Activated CD8-positive, alpha-beta memory T cell treated with anti-CD3 and anti-CD28 coated beads, Interleukin-2, amount 50 U/mL, for 1 hour (primary cell): ENCODE measurements at regions not wholly inside any gene's neighbourhood (a gene's known extent, or its start where the extent isn't known, plus 50 kb on each side); places are given as distances from the start of the nearest gene placed in this dataset.
"Not testable (repeated sequence)": the region's sequence is repeated elsewhere in the genome, so short reads cannot be mapped to it uniquely, and the experiment has no call there.

Source experiments
- DNase-seq: peaks from one replicate; pipeline ENCODE4 v3.0.0-alpha.2; 2020; ENCODE audit errors: extremely low read depth

DNA sequence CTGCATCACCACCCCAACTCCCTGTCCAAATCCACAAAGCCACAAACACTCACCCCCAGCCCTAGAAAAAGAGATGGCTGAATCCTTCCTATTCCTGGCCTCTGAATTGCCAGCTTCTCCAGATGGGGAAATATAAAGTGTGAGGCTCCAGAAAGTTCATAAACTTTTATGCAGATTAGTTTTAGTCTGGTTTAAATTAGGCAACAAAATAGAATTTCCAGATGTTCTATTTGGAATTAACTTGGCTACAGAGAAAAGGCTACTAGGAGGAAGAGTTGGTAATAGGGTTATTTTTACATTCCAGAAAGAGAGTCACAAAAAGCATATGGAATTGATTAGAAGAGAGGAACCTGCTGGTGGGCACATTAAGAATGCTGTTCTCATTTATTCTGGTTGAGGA lies 56.0 kb downstream of the EN1 start:
- no peak for DNase-seq

DNA sequence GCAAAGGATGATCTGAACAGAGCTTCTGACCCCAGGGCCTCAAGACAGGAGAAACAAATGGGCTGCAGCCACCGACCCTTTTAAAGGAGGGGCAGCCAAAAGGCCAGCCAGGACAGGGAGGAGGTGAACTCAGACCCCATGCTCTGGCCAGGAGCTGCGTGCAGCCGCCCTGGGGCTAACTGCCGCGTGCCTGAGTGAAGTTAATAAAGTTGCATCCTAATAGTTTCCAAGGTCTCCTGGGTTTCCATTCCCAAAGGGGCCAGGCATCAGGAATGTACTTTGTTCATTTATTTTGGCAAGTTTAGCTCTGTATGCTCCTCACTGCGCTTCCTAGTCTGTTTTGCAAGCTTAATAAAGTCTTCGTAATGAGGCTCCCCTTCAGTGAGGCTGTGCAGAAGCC lies 60.7 kb downstream of the EN1 start:
- no peak for DNase-seq

DNA sequence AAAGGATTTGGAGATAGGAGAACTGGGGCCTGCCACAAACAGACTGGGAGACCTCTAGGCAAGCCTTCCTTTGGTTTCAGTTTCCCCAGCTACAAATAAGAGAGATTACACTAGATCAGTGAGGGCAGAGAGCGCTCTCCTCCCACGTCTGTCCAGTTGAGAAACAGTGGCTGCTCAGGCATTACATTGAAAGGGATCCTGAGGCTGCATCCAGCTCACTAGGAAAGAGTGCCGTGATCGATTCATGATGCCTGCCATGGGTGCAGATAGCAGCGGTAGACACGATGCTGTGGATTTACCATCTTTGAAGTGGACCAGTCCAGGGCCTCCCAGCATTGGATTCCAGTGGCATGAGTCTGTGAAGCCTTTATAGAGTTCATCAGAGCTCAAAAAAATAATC lies 62.6 kb downstream of the EN1 start:
- DNase-seq: no peak

DNA sequence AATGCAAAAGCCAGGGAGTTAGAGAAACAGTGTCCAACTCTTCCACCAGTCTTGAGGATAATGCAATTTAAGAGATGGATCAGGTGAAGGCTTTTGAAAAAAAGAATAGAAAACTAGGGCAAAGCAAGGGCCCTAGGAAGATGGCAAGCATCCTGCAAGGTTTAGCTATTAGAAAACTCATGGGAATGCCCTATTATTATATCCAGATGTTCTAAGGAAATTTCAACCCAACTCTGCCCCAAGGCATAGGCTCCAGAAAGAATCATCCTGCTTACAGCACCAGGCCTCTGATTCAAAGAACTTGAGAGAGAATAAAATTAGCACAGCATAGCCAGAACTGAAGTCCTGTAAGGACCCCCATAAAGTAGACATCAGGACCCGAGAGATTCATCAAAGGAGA lies 68.1 kb downstream of the EN1 start:
- DNase-seq: no peak

DNA sequence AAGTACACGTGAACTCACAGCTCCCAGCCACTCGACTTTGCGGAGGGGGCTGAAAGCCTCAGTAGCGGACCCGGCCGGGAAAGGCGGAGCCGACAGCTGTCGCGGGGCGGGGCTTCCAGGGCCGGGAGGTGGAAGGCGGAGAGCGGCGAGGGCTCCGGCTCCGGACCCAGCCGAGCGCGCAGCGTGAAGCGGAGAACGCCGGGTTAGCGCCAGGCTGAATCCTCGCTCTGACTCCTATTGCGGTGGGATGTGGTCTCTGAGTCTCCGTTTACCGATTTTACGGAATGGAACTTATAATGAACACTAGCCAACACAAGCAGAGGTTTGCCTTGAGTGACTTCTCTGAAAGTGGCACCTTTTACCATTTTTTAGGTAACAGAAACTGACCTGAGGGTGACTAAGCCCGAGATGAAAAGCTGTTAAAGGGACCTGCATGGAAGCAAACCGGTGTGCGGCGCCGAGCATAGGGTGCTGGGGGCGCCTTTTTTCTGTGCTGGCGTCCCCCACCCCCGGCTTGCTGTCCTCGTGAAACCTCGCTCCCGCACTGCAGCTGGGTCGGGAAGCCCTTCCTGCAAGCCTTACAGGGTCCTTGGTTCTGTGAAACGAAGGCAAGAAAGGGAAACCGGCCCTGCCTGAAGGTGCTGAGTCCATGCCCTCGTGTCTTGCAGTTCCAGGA lies 72.9 kb downstream of the EN1 start:
- no peak for DNase-seq

DNA sequence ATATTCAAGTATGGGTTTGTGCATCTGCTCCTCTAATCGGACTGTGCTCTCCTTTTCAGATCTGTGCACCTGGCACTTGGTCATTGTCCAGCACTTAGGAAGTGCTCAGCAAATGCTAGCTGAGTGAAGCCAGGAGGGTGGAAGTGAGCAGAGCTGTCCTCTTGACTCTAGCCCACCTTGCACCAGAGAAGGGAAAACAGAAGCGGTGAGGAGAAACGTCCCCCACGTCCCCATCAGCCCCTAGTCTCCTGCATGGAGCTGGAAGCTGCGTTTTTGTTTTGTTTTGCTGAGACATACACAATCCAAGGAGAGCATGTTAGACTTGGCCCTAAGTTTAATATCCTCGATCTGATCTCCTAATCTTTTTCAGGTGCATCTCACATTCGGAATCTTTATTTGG lies 73.6 kb downstream of the EN1 start:
- no peak for DNase-seq

GRCh38 chr2:118772487-118773200 lies 74.8 kb downstream of the EN1 start:
- no peak for DNase-seq

DNA sequence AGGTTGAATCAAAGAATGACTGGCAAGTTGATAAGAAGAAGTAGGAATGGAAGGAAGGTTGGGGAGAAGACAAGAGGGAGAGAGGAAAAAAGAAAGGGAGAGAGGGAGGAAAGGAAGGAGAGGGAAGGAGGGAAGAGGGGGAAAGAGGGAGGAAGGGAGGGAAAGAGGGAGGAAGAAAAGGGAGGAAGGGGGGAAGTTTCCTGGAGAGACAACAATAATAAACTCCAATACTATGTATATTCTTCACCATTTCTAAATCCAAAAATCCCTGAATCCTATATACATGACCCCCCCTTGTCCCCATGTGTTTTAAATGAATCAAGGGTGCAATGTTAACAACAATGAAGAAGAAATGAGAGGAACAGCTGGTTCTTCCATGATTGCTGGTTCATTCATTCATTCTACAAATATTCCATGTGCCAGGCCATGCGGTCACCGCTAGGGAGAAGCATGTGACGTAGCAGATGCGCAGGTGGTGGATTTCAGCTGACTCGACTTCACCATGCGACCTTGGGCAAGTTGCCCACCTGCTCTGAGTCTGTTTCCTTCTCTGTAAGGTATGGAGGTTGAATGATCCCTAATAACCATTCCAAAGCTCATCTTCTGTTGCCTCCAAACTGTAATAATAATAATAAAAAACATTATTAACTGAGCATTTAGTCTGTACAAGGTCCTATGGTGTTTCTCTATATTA lies 77.6 kb downstream of the EN1 start:
- no peak for DNase-seq

- no peak for DNase-seq
Observed at GRCh38 chr2:118766871-118767270, 80.6 kb downstream of the EN1 start.

- no peak for DNase-seq
Observed at GRCh38 chr2:118764855-118765254, 82.6 kb downstream of the EN1 start.

DNA sequence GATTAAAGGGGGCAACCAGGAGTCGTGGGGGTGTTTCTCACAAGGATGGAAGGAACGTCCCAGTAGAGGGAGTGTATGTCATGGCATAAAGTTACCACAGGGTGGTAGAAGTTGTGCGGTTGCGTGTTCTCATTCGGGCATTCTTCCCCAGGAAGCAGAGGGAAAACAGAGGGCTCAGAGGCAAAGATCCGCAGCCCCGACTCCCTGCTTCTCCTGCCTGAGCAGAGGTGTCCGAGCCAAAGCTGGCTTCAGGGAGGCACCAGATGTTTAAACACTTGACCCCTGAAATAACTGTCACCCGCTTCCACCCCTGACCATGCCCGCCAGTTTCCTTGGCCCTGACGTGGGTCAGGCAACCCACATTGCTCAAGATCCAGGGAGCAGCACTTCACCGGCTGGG lies 83.7 kb downstream of the EN1 start:
- DNase-seq: no peak

DNA sequence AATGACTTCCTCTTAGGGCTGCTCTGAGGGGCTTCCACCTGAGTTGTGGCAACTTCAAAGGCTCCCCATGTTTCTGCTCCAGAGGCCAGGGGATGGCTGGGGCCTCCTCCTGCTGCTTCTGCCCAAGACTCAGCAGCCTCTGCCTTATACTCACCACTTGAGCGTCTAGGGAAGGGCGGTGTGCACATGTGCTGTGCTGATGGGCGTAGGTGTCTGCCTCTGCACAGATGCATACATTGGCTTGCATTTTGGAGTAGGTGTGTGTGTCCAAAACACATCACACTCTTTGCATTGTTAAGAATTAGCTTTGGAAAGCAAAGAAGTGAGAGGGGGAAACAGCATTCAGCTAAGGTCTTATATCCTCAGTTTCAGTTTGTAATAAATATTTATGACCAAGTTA lies 85.2 kb downstream of the EN1 start:
- DNase-seq: no peak

- no peak for DNase-seq
Observed at GRCh38 chr2:118761771-118762170, 85.7 kb downstream of the EN1 start.

DNA sequence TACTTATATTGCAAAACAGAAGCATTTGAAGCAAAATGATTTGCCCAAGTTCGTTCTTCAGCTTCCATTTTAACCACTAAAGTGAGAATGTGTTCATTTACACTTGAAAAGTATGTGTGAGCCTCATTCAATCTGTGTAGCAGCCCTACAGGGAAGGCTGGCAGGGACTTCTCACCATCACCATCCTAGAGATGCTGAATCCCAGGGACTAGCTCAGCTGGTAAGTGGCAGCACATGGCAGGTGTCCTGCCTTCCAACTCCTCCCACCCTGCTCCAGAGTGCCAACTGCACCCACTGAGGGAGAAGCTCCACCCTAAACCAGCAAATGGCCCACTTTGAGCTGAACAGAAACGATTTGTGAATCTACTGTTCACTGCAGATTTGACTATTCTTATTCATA lies 91.5 kb downstream of the EN1 start:
- DNase-seq: no peak

DNA sequence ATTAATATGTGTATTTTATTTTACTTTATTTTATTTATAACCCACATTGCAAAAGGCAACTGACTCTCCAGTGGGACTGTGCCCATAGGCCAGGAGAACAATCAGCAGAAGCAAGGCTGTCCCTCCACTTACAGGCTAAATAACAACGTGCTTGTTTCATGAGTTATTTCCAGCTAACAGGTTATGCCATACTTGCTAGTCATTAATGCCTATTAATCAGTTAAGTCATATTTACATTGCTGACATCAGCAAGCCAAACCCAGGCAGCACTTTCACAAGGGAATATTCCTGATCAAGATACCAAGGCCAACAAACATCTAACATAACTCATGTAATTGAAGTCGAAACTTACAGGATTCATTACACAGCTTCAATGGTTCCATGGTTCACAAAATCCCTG lies 92.1 kb downstream of the EN1 start:
- DNase-seq: no peak

GRCh38 chr2:118752762-118753429 lies 94.6 kb downstream of the EN1 start:
- no peak for DNase-seq

GRCh38 chr2:118750959-118751565 lies 96.4 kb downstream of the EN1 start:
- no peak for DNase-seq

DNA sequence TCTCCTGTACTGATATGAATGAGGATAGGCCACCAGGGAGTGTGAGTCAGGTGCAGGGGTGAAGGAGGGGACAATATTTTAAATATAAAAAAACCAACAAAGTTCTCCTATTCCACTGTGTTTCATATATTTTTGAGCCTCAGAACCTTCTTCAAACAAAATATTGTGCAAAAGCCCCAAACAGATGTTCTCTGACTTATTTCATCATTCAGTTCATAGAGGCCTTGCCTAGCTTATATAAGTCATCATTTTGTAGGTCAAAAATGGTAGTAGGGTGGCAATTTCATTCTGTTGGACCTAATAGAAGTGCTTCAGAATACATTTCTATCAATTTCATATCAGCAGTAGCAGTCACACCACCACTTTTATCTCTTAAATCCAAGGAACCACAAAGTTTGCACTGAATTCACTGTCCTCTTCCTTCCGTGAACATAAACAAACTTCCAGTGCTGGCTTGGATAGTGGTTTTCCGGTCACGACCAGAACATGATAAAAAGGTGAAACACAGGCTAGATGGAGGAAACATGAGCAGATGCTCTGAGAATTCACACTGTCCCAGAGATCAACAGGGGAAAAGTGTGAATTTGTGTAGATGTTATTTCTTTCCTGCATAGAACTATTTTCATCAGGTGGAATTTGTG lies 99.1 kb downstream of the EN1 start:
- DNase-seq: no peak

- DNase-seq: no peak
Observed at GRCh38 chr2:118747637-118748036, 99.8 kb downstream of the EN1 start.

DNA sequence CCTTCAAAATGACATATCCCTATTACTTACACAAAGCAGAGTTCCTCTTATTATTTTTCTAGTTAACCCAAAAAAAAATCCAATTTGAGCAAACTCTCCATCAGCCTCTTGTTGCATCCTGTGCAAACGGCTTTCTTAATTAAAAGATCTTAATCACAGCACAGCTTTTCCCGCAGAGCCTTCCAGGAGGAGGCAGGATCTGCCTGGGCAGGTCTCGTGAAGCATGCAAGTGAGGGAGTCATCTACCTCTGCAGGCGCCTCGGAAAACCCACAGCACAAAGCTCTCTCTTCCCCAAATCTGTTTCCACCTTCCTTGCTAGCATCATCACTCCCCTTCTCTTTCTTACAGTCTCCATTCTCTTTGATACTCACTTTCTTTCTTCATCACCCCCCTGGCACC lies 100.4 kb downstream of the EN1 start:
- no peak for DNase-seq

DNA sequence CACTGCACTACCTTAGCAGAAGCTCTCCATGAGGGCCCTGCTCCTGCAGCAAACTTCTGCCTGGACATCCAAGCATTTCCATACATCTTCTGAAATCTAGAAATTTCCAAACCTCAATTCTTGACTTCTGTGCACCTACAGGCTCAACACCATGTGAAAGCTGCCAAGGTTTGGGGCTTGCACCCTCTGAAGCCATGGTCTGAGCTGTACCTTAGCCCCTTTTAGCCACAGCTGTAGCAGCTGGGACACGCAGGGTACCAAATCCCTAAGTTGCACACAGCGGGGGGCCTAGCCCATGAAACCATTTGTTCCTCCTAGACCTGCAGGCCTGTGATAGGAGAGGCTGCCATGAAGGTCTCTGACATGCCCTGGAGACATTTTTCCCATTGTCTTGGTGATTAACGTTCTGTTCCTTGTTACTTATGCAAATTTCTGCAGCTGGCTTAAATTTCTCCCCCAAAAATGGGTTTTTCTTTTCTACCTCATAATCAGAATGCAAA lies 102.7 kb downstream of the EN1 start:
- DNase-seq: not testable (repeated sequence)
